Thymus (tissue), 11 donors: ENCODE measurements at regions not wholly inside any gene's neighbourhood (a gene's known extent, or its start where the extent isn't known, plus 50 kb on each side); places are given as distances from the start of the nearest gene placed in this dataset.
"Not testable (repeated sequence)": the region's sequence is repeated elsewhere in the genome, so short reads cannot be mapped to it uniquely, and the experiment has no call there.

Source experiments
- DNase-seq, 9 donors: peaks; one replicate each; pipeline ENCODE4 v3.0.0-alpha.2; 2013; ENCODE audit warnings: low spot score in 9 of 9, low read depth in 6 of 9, missing footprints in 1 of 9
- H3K27ac ChIP-seq, 2 donors: one replicate each; pipeline ENCODE4 v1.5.1; 2013; ENCODE audit warnings: control low read depth in 1 of 2, low read depth in 1 of 2, low read length in 1 of 2, mild to moderate bottlenecking in 1 of 2, moderate library complexity in 1 of 2
- H3K27me3 ChIP-seq, 2 donors: one replicate each; pipeline ENCODE4 v1.5.1; 2013; ENCODE audit warnings: low read length in 1 of 2; ENCODE audit not compliant: control insufficient read depth in 2 of 2, insufficient read depth in 1 of 2
- H3K36me3 ChIP-seq, 2 donors: one replicate each; pipeline ENCODE4 v1.5.1; 2013; ENCODE audit warnings: low read length in 1 of 2, mild to moderate bottlenecking in 1 of 2, moderate library complexity in 1 of 2; ENCODE audit not compliant: control insufficient read depth in 2 of 2, insufficient read depth in 2 of 2
- H3K4me1 ChIP-seq, 2 donors: one replicate each; pipeline ENCODE4 v1.5.1; 2013; ENCODE audit warnings: low read length in 2 of 2; ENCODE audit not compliant: control insufficient read depth in 2 of 2, insufficient read depth in 2 of 2
- H3K4me3 ChIP-seq, 2 donors: one replicate each; pipeline ENCODE4 v1.5.1; 2013; ENCODE audit warnings: low read length in 2 of 2, control low read depth in 1 of 2, mild to moderate bottlenecking in 1 of 2
- H3K9me3 ChIP-seq, 2 donors: one replicate each; pipeline ENCODE4 v1.5.1; 2013; ENCODE audit warnings: low read length in 1 of 2, mild to moderate bottlenecking in 1 of 2; ENCODE audit not compliant: control insufficient read depth in 2 of 2, insufficient read depth in 1 of 2
- WGBS: extraction: QIAGEN DNeasy Blood & Tissue Kit; methylation state at CpG from one replicate; pipeline ENCODE4 v1.1.7; 2013; 5-methylcytosine and 5-hydroxymethylcytosine counted together
- donor health status: healthy.

DNA sequence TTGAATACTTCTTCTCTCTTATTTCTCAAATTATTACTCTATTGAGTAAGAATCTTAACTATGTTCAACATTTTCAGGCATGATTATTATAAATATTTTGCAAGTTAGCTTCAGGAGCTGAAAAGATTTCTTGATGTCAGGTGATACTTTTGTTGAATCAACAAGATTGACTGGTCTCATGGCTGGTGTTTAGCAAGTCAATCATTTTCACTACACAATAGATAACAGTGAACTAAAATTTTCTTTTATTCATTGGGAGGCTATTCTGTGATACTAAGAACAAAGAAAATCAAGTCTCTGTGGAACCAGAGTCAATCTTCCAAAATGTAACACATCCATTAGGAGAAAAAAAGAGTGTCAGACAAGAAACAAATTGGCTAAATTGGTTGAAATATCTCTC is 476.7 kb downstream of the CNTN3 start:
- no peak for DNase-seq
- Histone ChIP-seq H3K27ac (no peak overlapping the region), H3K4me3 (no peak overlapping the region), H3K27me3 (no peaks in the 10 kb centered on the region), H3K4me1 (no peaks in the 10 kb centered on the region), H3K9me3 (peaks cover 0 to 4% of the 10 kb centered on the region in 2 donors), H3K36me3 (no peaks in the 10 kb centered on the region)

GRCh38 chr3:74135808-74136207 is 478.7 kb downstream of the CNTN3 start:
- no peak for DNase-seq
- Histone ChIP-seq H3K4me1 (no peaks in the 10 kb centered on the region), H3K36me3 (no peaks in the 10 kb centered on the region), H3K9me3 (peaks cover 0 to 6% of the 10 kb centered on the region in 2 donors), H3K27ac (no peak overlapping the region), H3K4me3 (no peak overlapping the region), H3K27me3 (no peaks in the 10 kb centered on the region)
- WGBS, result 96% methylated on average over 8 of the region's 8 CpGs

GRCh38 chr3:74134831-74135230 is 479.6 kb downstream of the CNTN3 start:
- WGBS, result 92% methylated on average over 2 of the region's 2 CpGs

DNA sequence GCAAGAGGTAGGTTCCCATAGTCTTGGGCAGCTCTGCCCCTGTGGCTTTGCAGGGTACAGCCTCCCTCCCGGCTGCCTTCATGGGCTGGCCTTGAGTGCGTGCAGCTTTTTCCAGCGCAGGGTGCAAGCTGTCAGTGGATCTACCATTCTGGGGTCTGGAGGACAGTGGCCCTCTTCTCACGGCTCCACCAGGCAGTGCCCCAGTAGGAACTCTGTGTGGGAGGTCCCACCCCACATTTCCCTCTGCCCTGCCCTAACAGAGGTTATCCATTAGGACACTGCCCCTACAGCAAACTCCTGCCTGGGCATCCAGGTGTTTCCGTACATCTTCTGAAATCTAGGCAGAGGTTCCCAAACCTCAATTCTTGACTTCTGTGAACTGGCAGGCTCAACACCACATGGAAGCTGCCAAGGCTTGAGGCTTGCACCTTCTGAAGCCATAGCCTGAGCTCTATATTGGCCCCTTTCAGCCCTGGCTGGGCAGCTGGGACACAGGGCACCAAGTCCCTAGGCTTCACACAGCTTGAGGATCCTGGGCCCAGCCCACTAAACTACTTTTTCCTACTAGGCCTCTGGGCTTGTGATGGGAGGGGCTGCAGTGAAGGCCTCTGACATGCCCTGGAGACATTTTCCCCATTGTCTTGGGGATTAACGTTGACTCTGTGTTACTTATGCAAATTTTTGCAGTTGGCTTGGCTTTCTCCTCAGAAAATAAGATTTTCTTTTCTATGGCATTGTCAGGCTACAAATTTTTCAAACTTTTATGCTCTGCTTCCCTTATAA is 482.7 kb downstream of the CNTN3 start:
- H3K27me3 ChIP-seq, H3K9me3 ChIP-seq, H3K4me3 ChIP-seq, H3K27ac ChIP-seq, H3K36me3 ChIP-seq, H3K4me1 ChIP-seq, DNase-seq: not testable (repeated sequence)
- WGBS, result 78% methylated on average over 6 of the region's 6 CpGs

More at GRCh38 chr3:74134831-74135230, 479.6 kb downstream of the CNTN3 start:
- H3K4me3 ChIP-seq, result no peak overlapping the region
- no peaks in the 10 kb centered on the region for H3K36me3 ChIP-seq
- no peak overlapping the region for H3K27ac ChIP-seq
- no peak for DNase-seq
- no peaks in the 10 kb centered on the region for H3K27me3 ChIP-seq
- no peaks in the 10 kb centered on the region for H3K4me1 ChIP-seq
- H3K9me3 ChIP-seq, result peaks cover 0 to 6% of the 10 kb centered on the region in 2 donors

GRCh38 chr3:74129611-74130010 is 484.8 kb downstream of the CNTN3 start:
- 96% methylated on average over 2 of the region's 2 CpGs for WGBS
- peaks cover 0 to 3% of the 10 kb centered on the region in 2 donors for H3K9me3 ChIP-seq
- H3K27ac ChIP-seq, result no peak overlapping the region
- H3K4me3 ChIP-seq, result no peak overlapping the region
- H3K36me3 ChIP-seq, result no peaks in the 10 kb centered on the region
- DNase-seq, result no peak
- H3K4me1 ChIP-seq, result no peaks in the 10 kb centered on the region
- H3K27me3 ChIP-seq, result no peaks in the 10 kb centered on the region

DNA sequence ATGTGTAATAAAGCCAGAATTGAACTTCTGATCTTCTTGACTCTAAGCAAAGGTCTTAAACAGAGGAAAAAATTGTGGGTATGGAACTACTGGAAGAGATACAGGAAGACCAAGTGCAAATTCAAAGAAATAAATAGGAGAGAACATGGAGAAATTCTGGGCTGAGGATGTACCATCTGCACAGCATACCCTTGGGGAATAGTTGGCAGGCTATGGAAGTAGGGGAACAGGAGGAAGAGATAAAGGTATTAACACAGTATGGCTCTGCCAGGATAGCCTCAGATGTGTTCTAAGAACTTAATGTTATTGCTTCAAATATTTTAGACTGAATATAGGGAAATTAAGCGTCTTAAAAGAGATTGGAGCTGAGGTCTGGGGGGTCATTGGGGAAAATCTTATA is 485.4 kb downstream of the CNTN3 start:
- WGBS, result 97% methylated on average over 1 of the region's 1 CpG
- Histone ChIP-seq H3K4me1 (no peaks in the 10 kb centered on the region), H3K36me3 (no peaks in the 10 kb centered on the region), H3K27ac (no peak overlapping the region), H3K9me3 (peaks cover 0 to 3% of the 10 kb centered on the region in 2 donors), H3K4me3 (no peak overlapping the region), H3K27me3 (no peaks in the 10 kb centered on the region)
- DNase-seq, result no peak

- H3K4me1 ChIP-seq, result no peaks in the 10 kb centered on the region
- no peak overlapping the region for H3K27ac ChIP-seq
- DNase-seq, result no peak
- no peak overlapping the region for H3K4me3 ChIP-seq
- no peaks in the 10 kb centered on the region for H3K36me3 ChIP-seq
- H3K27me3 ChIP-seq, result no peaks in the 10 kb centered on the region
- peaks cover 0 to 3% of the 10 kb centered on the region in 2 donors for H3K9me3 ChIP-seq
- WGBS, result 95% methylated on average over 1 of the region's 1 CpG
Measured at GRCh38 chr3:74127256-74127655, 487.2 kb downstream of the CNTN3 start.

- no peak for DNase-seq
- no peaks in the 10 kb centered on the region for H3K36me3 ChIP-seq
- no peaks in the 10 kb centered on the region for H3K27me3 ChIP-seq
- WGBS, result 90% methylated on average over 7 of the region's 7 CpGs
- no peaks in the 10 kb centered on the region for H3K9me3 ChIP-seq
- no peak overlapping the region for H3K27ac ChIP-seq
- H3K4me1 ChIP-seq, result no peaks in the 10 kb centered on the region
- no peak overlapping the region for H3K4me3 ChIP-seq
Measured at GRCh38 chr3:74124782-74125181, 489.7 kb downstream of the CNTN3 start.

DNA sequence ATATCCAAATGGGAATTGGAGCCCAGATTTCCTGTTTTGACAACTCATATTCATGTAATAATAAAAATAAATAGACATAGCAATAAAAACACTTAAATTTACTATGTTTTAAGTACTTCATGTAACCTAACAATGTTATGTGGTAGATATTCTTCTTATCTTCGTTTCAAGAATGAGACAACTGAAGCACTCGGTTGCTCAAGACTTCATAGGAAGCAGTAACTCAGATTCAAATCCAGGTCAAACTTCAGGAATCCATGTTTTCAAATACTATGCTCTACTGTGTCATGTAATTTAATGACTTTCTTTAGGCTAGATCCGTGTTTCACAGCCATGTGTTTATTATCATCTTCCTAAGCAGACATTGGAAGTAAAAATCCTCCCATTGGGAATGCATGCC is 492.2 kb downstream of the CNTN3 start:
- Histone ChIP-seq H3K9me3 (no peaks in the 10 kb centered on the region), H3K27me3 (no peaks in the 10 kb centered on the region), H3K4me3 (no peak overlapping the region), H3K36me3 (no peaks in the 10 kb centered on the region), H3K27ac (no peak overlapping the region), H3K4me1 (no peaks in the 10 kb centered on the region)
- no peak for DNase-seq
- 86% methylated on average over 3 of the region's 3 CpGs for whole genome bisulfite sequencing
